Adrenal gland (tissue), 5 donors: ENCODE measurements at regions not wholly inside any gene's neighbourhood (a gene's known extent, or its start where the extent isn't known, plus 50 kb on each side); places are given as distances from the start of the nearest gene placed in this dataset.

Experiments
- CTCF ChIP-seq, 6 experiments: fragments of 450-650 bp in 4 of 6; fragments of 200-600 bp in 2 of 6; sonication (generic) in 1 of 6; IDR thresholded peaks; 1 replicate in 5 of 6; 2 replicates in 1 of 6; pipeline versions ENCODE4 v1.5.1 to v1.8.0; 2016 to 2021; ENCODE audit warnings: antibody characterized with exemption in 6 of 6, mild to moderate bottlenecking in 2 of 6, moderate library complexity in 1 of 6
- POLR2A ChIP-seq, 2 donors: fragments of 450-650 bp; IDR thresholded peaks; one replicate each; pipeline ENCODE4 v1.6.1; 2017; ENCODE audit warnings: antibody characterized with exemption in 2 of 2, mild to moderate bottlenecking in 2 of 2, moderate library complexity in 1 of 2
- donor health status: DM: no; HTN: no; CAD: no.

GRCh38 chr2:172278667-172279066 lies 148.7 kb upstream of the ITGA6 start:
- no peak for TF ChIP-seq CTCF (IDR thresholded peaks at IDR 0.05)
- TF ChIP-seq POLR2A (IDR thresholded peaks at IDR 0.05): no peak
